H1 (cell line): ENCODE measurements at regions not wholly inside any gene's neighbourhood (a gene's known extent, or its start where the extent isn't known, plus 50 kb on each side); places are given as distances from the start of the nearest gene placed in this dataset.

Source experiments
- CTCF ChIA-PET: fragments of 300-600 bp; sonication (Branson Sonifier 250); formaldehyde crosslinking; loops from one replicate; lab custom pipeline; 2021; ENCODE audit not compliant: partially characterized antibody; lab: Charles Lee
- POLR2A ChIA-PET: fragments of 300-600 bp; sonication (Branson Sonifier 250); formaldehyde crosslinking; loops from one replicate; lab custom pipeline; 2021; ENCODE audit warnings: inconsistent platforms; ENCODE audit not compliant: partially characterized antibody; lab: Charles Lee
- DNase-seq, 2 experiments: peaks; one replicate each; pipeline versions ENCODE4 v3.0.0 to v3.0.0-alpha.2; 2010 to 2022; ENCODE audit warnings: low spot score in 2 of 2, low read depth in 1 of 2, mixed read lengths in 1 of 2
- FAIRE-seq: peaks from 2 replicates; lab custom pipeline; 2011; peaks lifted over from hg19 to GRCh38; lab: Jason Lieb, UNC
- H2AFZ ChIP-seq: 2 replicates; pipeline ENCODE4 v1.8.1; 2012; ENCODE audit warnings: low read length, inconsistent platforms
- H2AK5ac ChIP-seq: 2 replicates; pipeline ENCODE4 v1.6.1; 2013; ENCODE audit warnings: low read depth, low read length
- H2BK120ac ChIP-seq: replicated peaks from 2 replicates; pipeline ENCODE3; 2013; ENCODE audit warnings: low read depth, low read length, inconsistent platforms
- H2BK12ac ChIP-seq: 2 replicates; pipeline ENCODE4 v1.6.1; 2013; ENCODE audit warnings: low read depth, low read length
- H2BK15ac ChIP-seq: 2 replicates; pipeline ENCODE4 v1.6.1; 2013; ENCODE audit warnings: low read length
- H2BK20ac ChIP-seq: 2 replicates; pipeline ENCODE4 v1.6.1; 2013; ENCODE audit warnings: low read length
- H2BK5ac ChIP-seq: 2 replicates; pipeline ENCODE4 v1.6.1; 2013; ENCODE audit warnings: low read depth, low read length
- H3K14ac ChIP-seq: 2 replicates; pipeline ENCODE4 v1.6.1; 2013; ENCODE audit warnings: inconsistent platforms; ENCODE audit not compliant: insufficient read length
- H3K18ac ChIP-seq: 2 replicates; pipeline ENCODE4 v1.6.1; 2013; ENCODE audit warnings: low read length; ENCODE audit errors: extremely low read depth
- H3K23ac ChIP-seq: 2 replicates; pipeline ENCODE4 v1.6.1; 2013; ENCODE audit warnings: inconsistent platforms; ENCODE audit not compliant: insufficient read length
- H3K23me2 ChIP-seq: 2 replicates; pipeline ENCODE4 v1.6.1; 2013; ENCODE audit warnings: low read depth, low read length
- H3K27ac ChIP-seq: 2 replicates; pipeline ENCODE4 v1.6.1; 2011; ENCODE audit warnings: low read depth, low read length, inconsistent platforms
- H3K27me3 ChIP-seq, 4 experiments: replicated peaks in 1 of 4; 1 replicate in 1 of 4; 2 replicates in 3 of 4; pipeline versions ENCODE4 v1.6.1 to v1.8.1; 2011 to 2013; ENCODE audit warnings: low read length in 3 of 4, mild to moderate bottlenecking in 3 of 4, inconsistent platforms in 2 of 4, mixed read lengths in 2 of 4, moderate library complexity in 1 of 4; ENCODE audit not compliant: control insufficient read depth in 3 of 4, insufficient read depth in 3 of 4; ENCODE audit errors: extremely low read depth in 1 of 4
- H3K36me3 ChIP-seq, 4 experiments: 2 replicates each; pipeline versions ENCODE4 v1.6.1 to v1.8.1; 2011 to 2013; ENCODE audit warnings: mild to moderate bottlenecking in 4 of 4, low read length in 3 of 4, moderate library complexity in 2 of 4, control low read depth in 1 of 4, inconsistent platforms in 1 of 4; ENCODE audit not compliant: insufficient read depth in 4 of 4, control insufficient read depth in 2 of 4
- H3K4ac ChIP-seq: replicated peaks from 2 replicates; pipeline ENCODE3; 2013; ENCODE audit warnings: low read length, low read depth, mixed read lengths, inconsistent platforms; ENCODE audit not compliant: insufficient read length
- H3K4me1 ChIP-seq, 4 experiments: replicated peaks in 1 of 4; 1 replicate in 1 of 4; 2 replicates in 3 of 4; pipeline versions ENCODE4 v1.6.1 to v1.8.1; 2011 to 2013; ENCODE audit warnings: low read length in 3 of 4, inconsistent platforms in 2 of 4, mixed read lengths in 1 of 4; ENCODE audit not compliant: insufficient read depth in 4 of 4, control insufficient read depth in 3 of 4
- H3K4me2 ChIP-seq, 2 experiments: 2 replicates each; pipeline versions ENCODE4 v1.6.1 to v1.8.1; 2011 to 2013; ENCODE audit warnings: low read depth in 2 of 2, low read length in 2 of 2, control low read depth in 1 of 2, inconsistent platforms in 1 of 2, mild to moderate bottlenecking in 1 of 2; ENCODE audit not compliant: insufficient read depth in 1 of 2
- H3K4me3 ChIP-seq, 4 experiments: fragments of 200-600, 300-600 bp in 1 of 4; sonication (generic), shearing (Covaris generic), sonication (Bioruptor Twin) in 1 of 4; 2 replicates each; pipeline versions ENCODE4 v1.5.1 to v1.8.1; 2011 to 2016; ENCODE audit warnings: low read length in 4 of 4, low read depth in 3 of 4, control low read depth in 2 of 4, inconsistent platforms in 2 of 4, mild to moderate bottlenecking in 2 of 4, mixed read lengths in 1 of 4, moderate library complexity in 1 of 4; ENCODE audit not compliant: insufficient read depth in 2 of 4; ENCODE audit errors: extremely low read depth in 1 of 4
- H3K56ac ChIP-seq: replicated peaks from 2 replicates; pipeline ENCODE3; 2013; ENCODE audit warnings: low read depth, mild to moderate bottlenecking, mixed read lengths, low read length, inconsistent platforms; ENCODE audit not compliant: insufficient read length
- H3K79me1 ChIP-seq: 2 replicates; pipeline ENCODE4 v1.6.1; 2013; ENCODE audit warnings: low read depth, low read length, control low read depth
- H3K79me2 ChIP-seq, 2 experiments: 2 replicates each; pipeline versions ENCODE4 v1.6.1 to v1.8.1; 2012 to 2013; ENCODE audit warnings: low read length in 2 of 2, mild to moderate bottlenecking in 2 of 2, inconsistent platforms in 1 of 2; ENCODE audit not compliant: insufficient read depth in 2 of 2, control insufficient read depth in 1 of 2
- H3K9ac ChIP-seq, 4 experiments: replicated peaks in 1 of 4; 1 replicate in 1 of 4; 2 replicates in 3 of 4; pipeline versions ENCODE4 v1.6.1 to v1.8.1; 2011 to 2013; ENCODE audit warnings: low read depth in 3 of 4, low read length in 3 of 4, control low read depth in 2 of 4, mild to moderate bottlenecking in 2 of 4, moderate library complexity in 2 of 4, inconsistent platforms in 1 of 4; ENCODE audit errors: extremely low read depth in 1 of 4
- H3K9me3 ChIP-seq, 2 experiments: 2 replicates each; pipeline versions ENCODE4 v1.6.1 to v1.8.1; 2012 to 2013; ENCODE audit warnings: mild to moderate bottlenecking in 2 of 2, moderate library complexity in 2 of 2, control low read depth in 1 of 2, inconsistent platforms in 1 of 2, low read depth in 1 of 2, low read length in 1 of 2, mixed read lengths in 1 of 2; ENCODE audit not compliant: insufficient read depth in 2 of 2
- H4K20me1 ChIP-seq, 2 experiments: replicated peaks in 1 of 2; 2 replicates each; pipeline versions ENCODE3 to v1.8.1; 2011 to 2013; ENCODE audit warnings: inconsistent platforms in 2 of 2, low read length in 2 of 2, mild to moderate bottlenecking in 1 of 2; ENCODE audit not compliant: insufficient read depth in 2 of 2, control insufficient read depth in 1 of 2
- H4K5ac ChIP-seq: 2 replicates; pipeline ENCODE4 v1.6.1; 2013; ENCODE audit warnings: low read length, low read depth, mixed read lengths, inconsistent platforms; ENCODE audit not compliant: insufficient read length
- H4K8ac ChIP-seq: 2 replicates; pipeline ENCODE4 v1.8.0; 2013; ENCODE audit warnings: mild to moderate bottlenecking, moderate library complexity, low read length, inconsistent platforms; ENCODE audit not compliant: insufficient read depth; ENCODE audit errors: extremely low read depth
- H4K91ac ChIP-seq: replicated peaks from 2 replicates; pipeline ENCODE3; 2013; ENCODE audit warnings: low read length, mixed read lengths, inconsistent platforms; ENCODE audit not compliant: insufficient read length
- CEBPB ChIP-seq: IDR thresholded peaks from 2 replicates; pipeline ENCODE4 v1.6.1; 2012; ENCODE audit warnings: low read depth, low read length
- CHD2 ChIP-seq: IDR thresholded peaks from 2 replicates; pipeline ENCODE4 v1.6.1; 2012; ENCODE audit warnings: low read length, improper control_type of control experiment
- CTBP2 ChIP-seq: IDR thresholded peaks from 2 replicates; pipeline ENCODE4 v1.7.0; 2011; ENCODE audit warnings: borderline replicate concordance, mild to moderate bottlenecking, moderate library complexity, mixed read lengths, low read length; ENCODE audit not compliant: insufficient read depth, insufficient read length
- EGR1 ChIP-seq: IDR thresholded peaks from 2 replicates; pipeline ENCODE4 v1.6.1; 2011; ENCODE audit warnings: low read depth, low read length, borderline replicate concordance
- GTF2F1 ChIP-seq: IDR thresholded peaks from 2 replicates; pipeline ENCODE4 v1.6.1; 2012; ENCODE audit warnings: low read depth, low read length, improper control_type of control experiment, borderline replicate concordance
- JUND ChIP-seq: IDR thresholded peaks from 2 replicates; pipeline ENCODE4 v1.6.1; 2011; ENCODE audit warnings: mild to moderate bottlenecking, improper control_type of control experiment, low read length
- MAFK ChIP-seq: IDR thresholded peaks from 2 replicates; pipeline ENCODE4 v1.6.1; 2012; ENCODE audit warnings: low read depth, mild to moderate bottlenecking, improper control_type of control experiment, low read length
- NRF1 ChIP-seq: IDR thresholded peaks from 2 replicates; pipeline ENCODE4 v1.6.1; 2011; ENCODE audit warnings: mild to moderate bottlenecking, low read depth, low read length, improper control_type of control experiment
- SUZ12 ChIP-seq: fragments of 200-600 bp; sonication (generic); IDR thresholded peaks from 2 replicates; pipeline ENCODE4 v1.6.1; 2012; ENCODE audit warnings: mild to moderate bottlenecking, inconsistent platforms, low read length, moderate library complexity, mixed read lengths
- TAF1 ChIP-seq: IDR thresholded peaks from 2 replicates; pipeline ENCODE4 v1.6.1; 2011; ENCODE audit warnings: mild to moderate bottlenecking, low read depth, low read length
- TAF7 ChIP-seq: optimal IDR thresholded peaks from 2 replicates; pipeline ENCODE3; 2011; ENCODE audit warnings: low read depth, mild to moderate bottlenecking, inconsistent platforms, low read length, moderate library complexity, borderline replicate concordance
- TBP ChIP-seq: IDR thresholded peaks from 2 replicates; pipeline ENCODE4 v1.6.1; 2011; ENCODE audit warnings: low read depth, low read length, improper control_type of control experiment
- WGBS, 2 experiments: shearing (Covaris generic) in 1 of 2; methylation state at CpG; one replicate each; pipeline versions ENCODE4 v1.1.6 to v1.1.7; 2013 to 2015; ENCODE audit warnings: low lambda C conversion rate in 2 of 2, mixed read lengths in 2 of 2, inconsistent platforms in 1 of 2, low coverage in 1 of 2, missing lambda C conversion rate in 1 of 2; ENCODE audit not compliant: insufficient replicate concordance in 2 of 2, insufficient coverage in 1 of 2, insufficient read length in 1 of 2; ENCODE audit errors: extremely low coverage in 1 of 2, missing lambda C conversion rate in 1 of 2; 5-methylcytosine and 5-hydroxymethylcytosine counted together
- TF ChIP-seq, protein P1 (sequence below): IDR thresholded peaks from 2 replicates; pipeline ENCODE4 v1.6.1; 2011; ENCODE audit warnings: low read depth, mild to moderate bottlenecking, low read length; ENCODE audit not compliant: insufficient read depth

DNA sequence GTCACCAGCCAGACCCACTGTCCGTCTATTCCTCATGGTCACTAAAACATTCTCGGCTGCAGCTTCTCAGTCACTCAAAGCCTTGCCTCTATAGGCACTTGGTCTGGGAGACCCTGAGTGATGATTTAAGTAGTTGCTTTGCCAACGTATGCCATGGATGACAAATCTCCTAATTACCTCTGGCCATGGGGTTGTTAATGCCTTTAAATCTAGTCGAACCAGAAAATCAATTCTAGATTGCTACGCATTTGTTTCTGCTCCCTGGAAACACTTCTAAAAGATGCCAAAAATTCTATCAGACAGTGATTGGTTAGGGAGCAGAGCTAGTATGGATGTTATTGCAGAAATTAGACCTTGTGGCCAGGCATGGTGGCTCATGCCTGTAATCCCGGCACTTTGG is 57.0 kb upstream of the RTL6 start:
- Histone ChIP-seq H3K36me3 (no peaks in the 10 kb centered on the region), H3K56ac (no peak overlapping the region), H3K79me2 (no peaks in the 10 kb centered on the region), H3K27me3 (no peaks in the 10 kb centered on the region; a peak in 1 of 7 replicates), H2BK15ac (no peak overlapping the region), H4K20me1 (no peaks in the 10 kb centered on the region), H3K79me1 (no peaks in the 10 kb centered on the region), H3K14ac (no peak overlapping the region), H4K8ac (no peak overlapping the region), H2AK5ac (no peak overlapping the region), H3K18ac (no peak overlapping the region), H2BK12ac (no peak overlapping the region), H3K4me3 (no peak overlapping the region), H2AFZ (no peak overlapping the region), H3K27ac (no peak overlapping the region), H3K4me2 (no peak overlapping the region), H3K4me1 (no peaks in the 10 kb centered on the region; a peak in 1 of 7 replicates), H2BK5ac (no peak overlapping the region), H3K23ac (no peak overlapping the region), H2BK120ac (no peak overlapping the region), H4K5ac (no peak overlapping the region), H4K91ac (no peak overlapping the region), H3K9ac (no peak overlapping the region), H3K4ac (no peak overlapping the region), H3K9me3 (no peaks in the 10 kb centered on the region), H3K23me2 (no peaks in the 10 kb centered on the region), H2BK20ac (no peak overlapping the region)
- WGBS, 2 experiments = 95% methylated on average over 6 of the region's 6 CpGs; no CpG with 5 or more reads in 1 of the 2 experiments
- CTCF ChIA-PET = interaction anchor here (1.0 kb wide), 1 partner anchor 13 kb away, joined by 4 read pairs; no protein-coding TSS in a partner anchor
- DNase-seq (no peak), FAIRE-seq (no peak)
- POLR2A ChIA-PET = no interaction called here
- TF ChIP-seq GTF2F1 (no peak), NRF1 (no peak), MAFK (no peak), TBP (no peak), EGR1 (no peak), CTBP2 (no peak), JUND (no peak), TAF7 (no peak), SUZ12 (no peak), CHD2 (no peak), TAF1 (no peak), CEBPB (no peak)
- TF ChIP-seq, protein P1, sequence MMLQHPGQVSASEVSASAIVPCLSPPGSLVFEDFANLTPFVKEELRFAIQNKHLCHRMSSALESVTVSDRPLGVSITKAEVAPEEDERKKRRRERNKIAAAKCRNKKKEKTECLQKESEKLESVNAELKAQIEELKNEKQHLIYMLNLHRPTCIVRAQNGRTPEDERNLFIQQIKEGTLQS = no peak
